Prostate gland (tissue), 2 donors: ENCODE measurements at regions not wholly inside any gene's neighbourhood (a gene's known extent, or its start where the extent isn't known, plus 50 kb on each side); places are given as distances from the start of the nearest gene placed in this dataset.

ENCODE experiments used
- DNase-seq: peaks from one replicate; pipeline ENCODE4 v3.0.0-alpha.2; 2019; ENCODE audit warnings: low spot score
- H3K27ac ChIP-seq, 2 donors: fragments of 200-600 bp; sonication (generic); 2 replicates each; pipeline ENCODE4 v1.5.1; 2017 to 2019
- H3K27me3 ChIP-seq: fragments of 200-600 bp; sonication (generic); replicated peaks from 2 replicates; pipeline ENCODE4 v1.5.1; 2019; ENCODE audit not compliant: insufficient read depth
- H3K36me3 ChIP-seq, 2 donors: fragments of 200-600 bp; sonication (generic); 1 replicate in 1 of 2; 2 replicates in 1 of 2; pipeline versions ENCODE4 v1.5.1 to v1.8.1; 2017 to 2019
- H3K4me1 ChIP-seq: fragments of 200-600 bp; sonication (generic); replicated peaks from 2 replicates; pipeline ENCODE4 v1.5.1; 2019
- H3K4me3 ChIP-seq, 2 donors: fragments of 200-600 bp; sonication (generic); 2 replicates each; pipeline ENCODE4 v1.5.1; 2017 to 2019
- H3K9me3 ChIP-seq: fragments of 200-600 bp; sonication (generic); 2 replicates; pipeline ENCODE4 v1.5.1; 2017
- POLR2A ChIP-seq: fragments of 450-650 bp; IDR thresholded peaks from one replicate; pipeline ENCODE4 v1.6.1; 2016; ENCODE audit warnings: antibody characterized with exemption, mild to moderate bottlenecking
- POLR2AphosphoS5 ChIP-seq: sonication (generic); formaldehyde crosslinking; IDR thresholded peaks from one replicate; pipeline ENCODE4 v1.6.1; 2017; ENCODE audit warnings: antibody characterized with exemption
- WGBS: methylation state at CpG from one replicate; pipeline ENCODE4 v1.1.5; 2018; 5-methylcytosine and 5-hydroxymethylcytosine counted together
- intact Hi-C: fragments of 100-400 bp; cut with DNase I; formaldehyde crosslinking; loops from one replicate; pipeline ENCODE4 v1.14.2; 2022
- TF ChIP-seq, protein P1 (sequence below), 4 experiments: fragments of 200-600 bp in 2 of 4; fragments of 450-650 bp in 2 of 4; sonication (generic) in 2 of 4; IDR thresholded peaks; 1 replicate in 3 of 4; 2 replicates in 1 of 4; pipeline ENCODE4 v1.5.1; 2016 to 2019; ENCODE audit warnings: antibody characterized with exemption in 4 of 4, mild to moderate bottlenecking in 2 of 4, moderate library complexity in 2 of 4

DNA sequence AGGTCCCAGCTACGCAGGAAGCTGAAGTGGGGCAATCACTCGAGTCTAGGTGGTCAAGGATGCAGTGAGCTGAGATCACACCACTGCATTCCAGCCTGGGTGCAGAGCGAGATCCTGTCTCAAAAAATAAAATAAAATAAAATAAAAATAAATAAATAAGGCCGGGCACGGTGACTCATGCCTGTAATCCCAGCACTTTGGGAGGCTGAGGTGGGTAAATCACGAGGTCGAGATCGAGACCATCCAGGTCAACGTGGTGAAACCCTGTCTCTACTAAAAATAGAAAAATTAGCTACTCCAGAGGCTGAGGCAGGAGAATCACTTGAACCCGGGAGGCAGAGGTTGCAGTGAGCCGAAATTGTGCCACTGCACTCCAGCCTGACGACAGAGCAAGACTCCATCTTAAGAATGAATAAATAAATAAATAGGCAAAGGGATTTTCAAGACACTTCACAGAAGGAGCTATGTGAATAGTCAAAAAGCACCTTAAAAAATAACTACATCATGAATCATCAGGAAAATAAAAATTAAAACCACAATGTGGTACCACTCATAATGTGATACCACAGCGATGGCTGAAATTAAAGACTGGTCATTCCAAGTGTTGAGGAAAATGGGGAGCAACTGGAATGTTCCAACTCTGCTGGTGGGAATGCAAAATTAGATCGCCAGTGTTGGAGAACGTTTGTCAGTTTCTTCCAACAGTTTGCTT lies 92.9 kb upstream of the TBX3 start:
- no peaks in the 10 kb centered on the region for H3K36me3 ChIP-seq
- H3K9me3 ChIP-seq: no peaks in the 10 kb centered on the region
- TF ChIP-seq, protein P1, sequence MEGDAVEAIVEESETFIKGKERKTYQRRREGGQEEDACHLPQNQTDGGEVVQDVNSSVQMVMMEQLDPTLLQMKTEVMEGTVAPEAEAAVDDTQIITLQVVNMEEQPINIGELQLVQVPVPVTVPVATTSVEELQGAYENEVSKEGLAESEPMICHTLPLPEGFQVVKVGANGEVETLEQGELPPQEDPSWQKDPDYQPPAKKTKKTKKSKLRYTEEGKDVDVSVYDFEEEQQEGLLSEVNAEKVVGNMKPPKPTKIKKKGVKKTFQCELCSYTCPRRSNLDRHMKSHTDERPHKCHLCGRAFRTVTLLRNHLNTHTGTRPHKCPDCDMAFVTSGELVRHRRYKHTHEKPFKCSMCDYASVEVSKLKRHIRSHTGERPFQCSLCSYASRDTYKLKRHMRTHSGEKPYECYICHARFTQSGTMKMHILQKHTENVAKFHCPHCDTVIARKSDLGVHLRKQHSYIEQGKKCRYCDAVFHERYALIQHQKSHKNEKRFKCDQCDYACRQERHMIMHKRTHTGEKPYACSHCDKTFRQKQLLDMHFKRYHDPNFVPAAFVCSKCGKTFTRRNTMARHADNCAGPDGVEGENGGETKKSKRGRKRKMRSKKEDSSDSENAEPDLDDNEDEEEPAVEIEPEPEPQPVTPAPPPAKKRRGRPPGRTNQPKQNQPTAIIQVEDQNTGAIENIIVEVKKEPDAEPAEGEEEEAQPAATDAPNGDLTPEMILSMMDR (IDR thresholded peaks at IDR 0.05): no peak
- TF ChIP-seq POLR2AphosphoS5 (no peak), POLR2A (no peak)
- H3K4me3 ChIP-seq: no peak overlapping the region
- no peak overlapping the region for H3K27ac ChIP-seq
- no peaks in the 10 kb centered on the region for H3K27me3 ChIP-seq
- intact Hi-C loops: no loop called here
- no peak for DNase-seq
- WGBS: 88% methylated on average over 15 of the region's 15 CpGs
- H3K4me1 ChIP-seq: no peaks in the 10 kb centered on the region

DNA sequence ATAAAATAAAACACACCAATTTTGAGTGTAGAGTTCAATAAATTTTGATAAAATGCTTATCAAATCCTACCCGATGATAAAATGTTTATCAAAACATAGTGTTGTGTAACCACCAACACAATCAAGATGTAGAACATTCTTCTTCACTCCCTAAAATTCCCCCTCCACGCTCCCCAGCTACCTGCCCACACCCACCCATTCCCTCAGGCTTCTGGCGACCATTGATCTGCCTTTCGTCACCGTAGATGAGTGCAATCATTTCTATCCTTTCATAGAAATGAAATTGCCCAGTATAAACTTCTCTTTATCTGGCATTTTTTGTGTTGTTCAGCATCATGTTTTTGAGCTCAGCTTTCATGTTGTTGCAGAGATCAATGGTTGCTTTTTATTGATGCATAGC lies 90.7 kb upstream of the TBX3 start:
- TF ChIP-seq POLR2AphosphoS5: no peak
- TF ChIP-seq POLR2A: no peak
- TF ChIP-seq, protein P1 (IDR thresholded peaks at IDR 0.05): no peak
- DNase-seq: no peak
- intact Hi-C loops: no loop called here
- Histone ChIP-seq H3K36me3 (no peaks in the 10 kb centered on the region), H3K27me3 (no peaks in the 10 kb centered on the region), H3K4me3 (no peak overlapping the region), H3K4me1 (no peaks in the 10 kb centered on the region), H3K27ac (no peak overlapping the region), H3K9me3 (no peaks in the 10 kb centered on the region)
- WGBS: 94% methylated on average over 5 of the region's 5 CpGs

DNA sequence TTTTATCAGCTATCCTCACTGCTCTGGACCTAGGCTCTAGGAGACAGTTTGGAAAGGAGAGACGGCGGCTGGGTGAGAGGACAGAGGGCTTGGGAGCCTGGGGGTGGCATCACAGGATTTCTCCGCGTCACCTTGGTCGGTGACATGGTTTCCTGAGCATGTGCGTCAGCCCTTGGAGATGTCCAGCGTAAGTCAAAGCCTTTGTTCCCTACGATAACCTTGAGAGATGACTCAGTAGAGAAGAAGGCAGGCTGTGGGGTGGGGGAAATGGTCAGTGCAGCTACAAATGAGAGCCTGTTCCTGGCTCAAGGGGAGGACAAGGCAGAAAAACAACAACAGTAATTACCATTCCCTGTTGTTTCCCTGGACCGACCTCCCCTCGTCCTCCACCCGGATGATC lies 90.2 kb upstream of the TBX3 start:
- Histone ChIP-seq H3K4me3 (no peak overlapping the region), H3K9me3 (no peaks in the 10 kb centered on the region), H3K36me3 (no peaks in the 10 kb centered on the region), H3K4me1 (no peaks in the 10 kb centered on the region), H3K27ac (no peak overlapping the region), H3K27me3 (no peaks in the 10 kb centered on the region)
- 94% methylated on average over 11 of the region's 11 CpGs for WGBS
- no peak for DNase-seq
- TF ChIP-seq, protein P1 (IDR thresholded peaks at IDR 0.05): no peak
- TF ChIP-seq POLR2AphosphoS5 (no peak), POLR2A (no peak)
- intact Hi-C loops: no loop called here

DNA sequence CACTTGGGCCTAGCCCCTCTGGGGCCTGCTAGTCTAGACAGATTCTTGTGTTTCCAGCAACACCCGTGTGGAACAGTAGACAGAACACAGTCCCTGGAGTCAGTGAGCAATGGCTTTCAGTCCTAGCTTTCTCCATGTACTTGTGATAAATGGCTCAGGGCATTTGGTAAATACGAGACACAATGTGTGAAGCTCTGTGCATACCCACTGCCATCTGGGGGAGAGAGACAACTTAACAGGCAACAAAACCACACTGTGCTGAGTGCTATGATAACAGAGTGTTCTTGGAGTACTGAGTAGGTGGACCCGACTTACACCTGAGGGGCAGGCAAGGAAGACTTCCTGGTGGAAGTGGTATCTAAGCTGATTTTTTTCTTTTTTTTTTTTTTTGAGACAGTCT lies 86.3 kb upstream of the TBX3 start:
- Histone ChIP-seq H3K9me3 (no peaks in the 10 kb centered on the region), H3K27me3 (no peaks in the 10 kb centered on the region), H3K27ac (no peak overlapping the region), H3K4me3 (no peak overlapping the region), H3K4me1 (no peaks in the 10 kb centered on the region), H3K36me3 (no peaks in the 10 kb centered on the region)
- TF ChIP-seq, protein P1 (IDR thresholded peaks at IDR 0.05): peak in 1 of 4 experiments; percentile 13
- no peak for TF ChIP-seq POLR2AphosphoS5
- no peak for TF ChIP-seq POLR2A
- 83% methylated on average over 3 of the region's 3 CpGs for WGBS
- DNase-seq: no peak
- intact Hi-C loops: no loop called here

DNA sequence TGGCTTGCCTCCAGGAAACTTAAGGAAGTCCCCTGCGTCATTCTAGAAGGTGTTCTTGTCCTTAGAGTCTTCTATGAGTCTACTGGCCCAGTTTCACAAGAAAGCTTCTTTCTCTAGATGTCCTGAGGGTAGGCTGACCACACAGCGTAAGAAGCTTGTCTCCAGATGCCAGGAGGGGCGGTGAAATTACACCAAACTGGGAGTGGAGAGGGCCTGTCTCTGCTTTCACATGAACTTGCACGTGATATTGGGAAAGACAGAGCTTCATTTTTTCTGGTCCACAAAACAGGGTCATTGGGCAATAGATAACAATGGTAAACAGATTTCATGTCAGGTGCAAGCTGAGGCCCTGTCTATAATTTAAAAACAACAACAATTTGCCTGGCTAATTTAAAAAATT lies 85.7 kb upstream of the TBX3 start:
- Histone ChIP-seq H3K4me1 (no peaks in the 10 kb centered on the region), H3K27ac (no peak overlapping the region), H3K9me3 (no peaks in the 10 kb centered on the region), H3K4me3 (no peak overlapping the region), H3K36me3 (no peaks in the 10 kb centered on the region), H3K27me3 (no peaks in the 10 kb centered on the region)
- DNase-seq: no peak
- WGBS: 86% methylated on average over 4 of the region's 4 CpGs
- intact Hi-C loops: no loop called here
- TF ChIP-seq POLR2AphosphoS5: no peak
- TF ChIP-seq, protein P1 (IDR thresholded peaks at IDR 0.05): no peak
- no peak for TF ChIP-seq POLR2A
